OCI-LY1 (cell line): ENCODE measurements at regions not wholly inside any gene's neighbourhood (a gene's known extent, or its start where the extent isn't known, plus 50 kb on each side); places are given as distances from the start of the nearest gene placed in this dataset.

Experiments used
- EZH2 ChIP-seq: fragments of 200-600 bp; sonication (generic), shearing (Covaris generic); IDR thresholded peaks from 2 replicates; pipeline ENCODE4 v1.8.0; 2017; ENCODE audit warnings: borderline replicate concordance, mixed run types, mild to moderate bottlenecking, antibody characterized with exemption, low read length, moderate library complexity, mixed read lengths
- TF ChIP-seq, protein P1 (sequence below): fragments of 200-600 bp; sonication (generic), shearing (Covaris generic); IDR thresholded peaks from 2 replicates; pipeline ENCODE4 v1.5.1; 2017; ENCODE audit warnings: mild to moderate bottlenecking, antibody characterized with exemption, low read length, moderate library complexity, mixed read lengths

DNA sequence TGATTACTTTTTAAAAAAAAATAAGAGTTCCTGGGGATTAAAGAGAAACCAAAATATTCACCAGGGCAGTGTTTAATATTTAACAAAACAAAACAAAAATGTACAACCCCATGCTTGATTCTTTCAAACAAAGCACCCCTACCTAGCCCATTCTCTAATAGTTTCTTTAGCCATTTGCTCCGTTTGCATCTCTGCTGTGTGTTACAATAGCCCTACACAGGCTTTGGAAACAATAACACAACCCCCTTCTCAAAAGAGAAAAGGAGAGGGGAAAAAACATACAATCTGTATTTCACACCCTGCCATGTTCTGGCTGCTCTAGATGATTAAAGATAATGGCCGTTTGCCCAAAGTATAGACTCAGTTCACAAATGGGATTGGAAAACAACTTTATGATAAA, 302.9 kb downstream of the CPS1 start:
- TF ChIP-seq, protein P1, sequence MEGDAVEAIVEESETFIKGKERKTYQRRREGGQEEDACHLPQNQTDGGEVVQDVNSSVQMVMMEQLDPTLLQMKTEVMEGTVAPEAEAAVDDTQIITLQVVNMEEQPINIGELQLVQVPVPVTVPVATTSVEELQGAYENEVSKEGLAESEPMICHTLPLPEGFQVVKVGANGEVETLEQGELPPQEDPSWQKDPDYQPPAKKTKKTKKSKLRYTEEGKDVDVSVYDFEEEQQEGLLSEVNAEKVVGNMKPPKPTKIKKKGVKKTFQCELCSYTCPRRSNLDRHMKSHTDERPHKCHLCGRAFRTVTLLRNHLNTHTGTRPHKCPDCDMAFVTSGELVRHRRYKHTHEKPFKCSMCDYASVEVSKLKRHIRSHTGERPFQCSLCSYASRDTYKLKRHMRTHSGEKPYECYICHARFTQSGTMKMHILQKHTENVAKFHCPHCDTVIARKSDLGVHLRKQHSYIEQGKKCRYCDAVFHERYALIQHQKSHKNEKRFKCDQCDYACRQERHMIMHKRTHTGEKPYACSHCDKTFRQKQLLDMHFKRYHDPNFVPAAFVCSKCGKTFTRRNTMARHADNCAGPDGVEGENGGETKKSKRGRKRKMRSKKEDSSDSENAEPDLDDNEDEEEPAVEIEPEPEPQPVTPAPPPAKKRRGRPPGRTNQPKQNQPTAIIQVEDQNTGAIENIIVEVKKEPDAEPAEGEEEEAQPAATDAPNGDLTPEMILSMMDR, result no peak
- no peak for TF ChIP-seq EZH2
